Adipocyte (in vitro differentiated cells): ENCODE measurements at regions not wholly inside any gene's neighbourhood (a gene's known extent, or its start where the extent isn't known, plus 50 kb on each side); places are given as distances from the start of the nearest gene placed in this dataset.

Experiments used
- DNase-seq: peaks from one replicate; pipeline ENCODE4 v3.0.0-alpha.2; 2015; ENCODE audit warnings: low read depth
- H3K27me3 ChIP-seq: replicated peaks from 2 replicates; pipeline ENCODE4 v1.7.0; 2013; ENCODE audit warnings: mild to moderate bottlenecking, low read length, moderate library complexity; ENCODE audit not compliant: control insufficient read depth, insufficient read depth
- H3K36me3 ChIP-seq: 2 replicates; pipeline ENCODE4 v1.7.0; 2013; ENCODE audit warnings: low read length, mild to moderate bottlenecking, moderate library complexity; ENCODE audit not compliant: control insufficient read depth, insufficient read depth, severe bottlenecking
- H3K4me1 ChIP-seq: 2 replicates; pipeline ENCODE4 v1.7.0; 2013; ENCODE audit warnings: mild to moderate bottlenecking, low read length, moderate library complexity; ENCODE audit not compliant: control insufficient read depth, insufficient read depth
- H3K4me3 ChIP-seq: 2 replicates; pipeline ENCODE4 v1.7.0; 2013; ENCODE audit warnings: mild to moderate bottlenecking, low read length, moderate library complexity
- H3K9ac ChIP-seq: 2 replicates; pipeline ENCODE4 v1.7.0; 2013; ENCODE audit warnings: mild to moderate bottlenecking, low read length, moderate library complexity
- H3K9me3 ChIP-seq: 2 replicates; pipeline ENCODE4 v1.7.0; 2013; ENCODE audit warnings: mild to moderate bottlenecking, low read length, moderate library complexity; ENCODE audit not compliant: control insufficient read depth

DNA sequence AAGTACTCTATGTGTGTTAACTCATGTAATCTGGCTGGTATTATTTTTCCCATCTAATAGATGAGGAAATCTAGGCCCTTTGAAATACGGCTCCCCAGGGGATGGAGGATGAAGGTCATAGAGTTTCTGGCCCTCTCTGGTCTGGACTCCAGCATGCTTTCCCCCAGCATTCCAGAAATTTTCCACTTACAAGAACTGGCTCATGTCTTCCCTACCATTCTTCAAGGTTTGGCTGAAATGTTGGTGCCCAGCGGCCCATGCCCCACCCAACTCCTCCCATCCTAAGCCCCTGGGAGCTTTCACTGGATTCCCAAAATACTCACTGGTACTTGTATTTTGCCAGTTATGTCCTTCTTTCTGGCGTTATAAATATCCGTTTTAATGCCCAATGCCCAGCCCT is 237.5 kb upstream of the NLRP1 start:
- Histone ChIP-seq H3K4me1 (peaks cover 9% of the 10 kb centered on the region), H3K9ac (no peak overlapping the region), H3K36me3 (no peaks in the 10 kb centered on the region), H3K9me3 (peaks cover under 1% of the 10 kb centered on the region), H3K27me3 (peaks cover 9% of the 10 kb centered on the region), H3K4me3 (no peak overlapping the region)
- no peak for DNase-seq

DNA sequence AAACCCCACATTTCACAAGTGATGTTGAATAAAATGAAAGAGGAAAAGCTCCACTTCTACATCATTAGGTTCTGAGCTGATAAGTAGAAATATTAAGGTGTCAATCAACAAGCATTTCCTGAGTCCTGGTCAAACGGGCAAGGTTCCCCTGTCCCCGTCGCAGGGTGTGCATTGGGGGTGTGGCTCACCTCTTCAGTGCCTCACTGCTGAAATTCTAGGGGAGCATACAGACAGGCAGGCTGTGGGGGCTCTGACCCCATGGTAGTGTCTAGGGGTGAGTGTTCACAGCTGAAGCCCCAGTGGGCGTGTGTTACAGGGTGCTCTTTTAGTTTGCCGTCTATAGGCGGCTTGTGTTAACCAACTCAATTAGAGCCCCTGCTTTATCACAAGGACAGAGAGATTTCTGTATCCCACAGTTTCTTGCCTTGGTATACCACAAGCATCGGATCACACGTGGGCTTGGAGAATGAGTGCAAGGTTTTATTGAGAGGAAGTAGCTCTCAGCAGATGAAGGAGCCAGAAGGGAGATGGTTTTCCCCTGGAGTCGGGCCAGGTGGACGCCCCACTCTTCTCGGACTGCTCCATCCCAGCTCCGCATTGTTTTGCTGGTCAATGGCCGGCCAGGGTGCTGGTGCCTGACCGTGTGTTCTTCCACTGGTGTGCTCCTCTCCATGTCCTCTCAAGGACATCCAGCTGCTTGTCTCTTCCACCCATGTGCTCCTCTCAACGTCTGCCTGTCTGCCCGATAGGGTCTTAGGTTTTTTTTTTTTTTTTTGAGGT is 238.2 kb upstream of the NLRP1 start:
- DNase-seq: no peak
- Histone ChIP-seq H3K4me3 (no peak overlapping the region), H3K9ac (no peak overlapping the region), H3K9me3 (peaks cover 7% of the 10 kb centered on the region), H3K36me3 (no peaks in the 10 kb centered on the region), H3K4me1 (peaks cover 9% of the 10 kb centered on the region), H3K27me3 (peaks cover 4% of the 10 kb centered on the region)

- Histone ChIP-seq H3K9ac (no peak overlapping the region), H3K4me1 (peaks cover 9% of the 10 kb centered on the region), H3K36me3 (no peaks in the 10 kb centered on the region), H3K4me3 (no peak overlapping the region), H3K27me3 (peaks cover 4% of the 10 kb centered on the region), H3K9me3 (peaks cover 14% of the 10 kb centered on the region)
- no peak for DNase-seq
These were observed 238.9 kb upstream of the NLRP1 start for GRCh38 chr17:5823219-5823618.

DNA sequence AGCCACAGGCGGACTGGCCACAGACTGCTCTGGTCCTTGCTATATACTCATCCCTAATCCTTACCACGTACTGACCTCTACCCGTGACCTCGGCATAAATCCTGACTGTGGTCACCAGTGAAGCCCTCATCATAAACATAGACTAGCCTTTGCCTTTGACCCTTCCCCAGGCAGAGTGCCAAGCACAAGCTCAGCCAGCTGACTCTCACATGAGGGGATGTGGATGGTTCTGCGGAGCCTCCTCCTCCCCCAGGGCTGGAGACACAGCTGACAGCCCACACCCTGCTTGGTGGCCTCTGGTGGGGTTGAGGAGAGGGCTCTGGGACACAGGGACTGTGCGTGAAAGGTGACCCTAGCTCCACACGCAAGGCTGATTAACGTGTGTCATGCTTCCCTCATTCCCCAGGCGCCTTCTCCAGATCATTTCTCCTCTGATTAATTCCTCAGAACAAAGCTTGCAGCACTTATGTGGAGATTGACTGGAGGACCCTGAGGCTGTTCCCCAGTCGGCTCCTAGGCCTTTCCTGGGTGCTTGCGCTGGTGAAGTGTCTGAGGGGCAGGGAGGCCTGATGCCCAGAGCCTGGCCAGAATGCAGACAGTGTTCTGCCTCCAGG is 241.5 kb upstream of the NLRP1 start:
- peaks cover 16% of the 10 kb centered on the region for H3K9me3 ChIP-seq
- no peak for DNase-seq
- H3K9ac ChIP-seq: no peak overlapping the region
- H3K4me3 ChIP-seq: no peak overlapping the region
- H3K36me3 ChIP-seq: no peaks in the 10 kb centered on the region
- H3K4me1 ChIP-seq: peaks cover 9% of the 10 kb centered on the region
- H3K27me3 ChIP-seq: no peaks in the 10 kb centered on the region

DNA sequence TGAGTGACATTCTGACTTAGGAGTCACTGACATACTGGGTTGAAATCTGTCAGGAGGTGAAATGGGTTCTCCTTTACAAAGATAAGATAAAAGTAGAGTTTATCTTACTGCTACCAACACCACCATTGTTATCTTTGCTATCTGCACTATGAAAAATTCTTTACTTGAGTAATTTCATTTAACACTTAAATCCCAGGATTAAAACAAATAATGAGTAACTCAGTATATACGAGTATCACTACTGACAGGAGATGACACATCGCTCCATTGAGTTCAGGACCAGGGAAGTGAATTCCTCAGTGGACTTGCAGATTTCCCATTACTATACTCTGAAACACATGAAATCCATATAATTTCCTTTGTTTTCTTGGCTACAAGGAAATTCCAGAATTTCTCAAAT is 242.1 kb upstream of the NLRP1 start:
- Histone ChIP-seq H3K9ac (no peak overlapping the region), H3K4me3 (no peak overlapping the region), H3K36me3 (no peaks in the 10 kb centered on the region), H3K27me3 (no peaks in the 10 kb centered on the region), H3K9me3 (peaks cover 16% of the 10 kb centered on the region), H3K4me1 (peaks cover 4% of the 10 kb centered on the region)
- no peak for DNase-seq

- Histone ChIP-seq H3K27me3 (no peaks in the 10 kb centered on the region), H3K9ac (no peak overlapping the region), H3K36me3 (no peaks in the 10 kb centered on the region), H3K9me3 (peaks cover 16% of the 10 kb centered on the region), H3K4me3 (no peak overlapping the region), H3K4me1 (no peaks in the 10 kb centered on the region)
- DNase-seq: no peak
These were observed 239.3 kb upstream of the WSCD1 start for GRCh38 chr17:5830921-5831320.

DNA sequence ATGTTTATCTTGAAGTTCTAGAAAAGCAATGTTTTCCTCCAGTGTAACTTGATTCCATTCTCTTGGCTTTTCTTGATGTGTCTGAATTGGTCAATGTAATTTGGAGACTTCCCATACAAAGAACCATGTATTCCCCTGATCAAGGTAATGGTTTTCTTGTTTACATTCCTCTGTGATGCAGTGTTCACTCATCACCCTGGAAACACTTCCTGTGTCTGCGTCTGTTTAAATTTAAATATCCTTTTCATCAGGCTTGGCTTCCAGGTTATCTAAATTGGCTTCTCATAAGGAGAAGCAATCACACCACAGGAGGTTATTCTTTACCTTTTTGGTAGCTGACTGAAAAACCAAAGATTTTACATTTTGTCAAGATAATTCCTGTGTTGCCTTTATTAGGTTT is 237.3 kb upstream of the WSCD1 start:
- no peak overlapping the region for H3K9ac ChIP-seq
- no peak overlapping the region for H3K4me3 ChIP-seq
- DNase-seq: peak; percentile 46
- H3K9me3 ChIP-seq: peaks cover 5% of the 10 kb centered on the region
- H3K4me1 ChIP-seq: no peaks in the 10 kb centered on the region
- no peaks in the 10 kb centered on the region for H3K36me3 ChIP-seq
- no peaks in the 10 kb centered on the region for H3K27me3 ChIP-seq

- peak; percentile 43 for DNase-seq
- Histone ChIP-seq H3K9me3 (no peaks in the 10 kb centered on the region), H3K9ac (no peak overlapping the region), H3K4me3 (no peak overlapping the region), H3K4me1 (no peaks in the 10 kb centered on the region), H3K27me3 (no peaks in the 10 kb centered on the region), H3K36me3 (no peaks in the 10 kb centered on the region)
These were observed 233.1 kb upstream of the WSCD1 start for GRCh38 chr17:5837055-5837491.

GRCh38 chr17:5838661-5839300 is 231.4 kb upstream of the WSCD1 start:
- Histone ChIP-seq H3K9ac (no peak overlapping the region), H3K4me1 (no peaks in the 10 kb centered on the region), H3K9me3 (no peaks in the 10 kb centered on the region), H3K36me3 (no peaks in the 10 kb centered on the region), H3K4me3 (no peak overlapping the region), H3K27me3 (no peaks in the 10 kb centered on the region)
- no peak for DNase-seq

- Histone ChIP-seq H3K27me3 (no peaks in the 10 kb centered on the region), H3K9ac (no peak overlapping the region), H3K4me1 (no peaks in the 10 kb centered on the region), H3K36me3 (no peaks in the 10 kb centered on the region), H3K9me3 (no peaks in the 10 kb centered on the region), H3K4me3 (no peak overlapping the region)
- DNase-seq: no peak
These were observed 229.2 kb upstream of the WSCD1 start for GRCh38 chr17:5840811-5841446.

DNA sequence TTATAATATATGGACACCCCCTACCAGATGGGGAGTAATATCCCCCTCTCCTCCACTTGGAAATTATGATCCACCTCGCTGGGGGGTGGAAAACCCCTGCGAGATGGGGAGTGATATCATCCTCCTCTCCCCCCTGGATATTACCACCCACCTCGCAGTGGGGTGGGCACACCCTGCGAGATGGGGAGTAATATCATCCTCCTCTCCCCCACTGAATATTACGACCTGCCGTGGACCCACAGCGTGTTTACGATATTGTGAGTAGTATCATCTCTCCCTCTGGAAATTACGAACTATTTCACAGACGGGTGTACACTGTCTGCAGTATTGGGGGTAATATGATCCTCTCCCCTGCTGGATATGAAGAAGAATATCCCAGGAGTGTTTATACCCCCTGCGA is 228.3 kb upstream of the WSCD1 start:
- Histone ChIP-seq H3K4me3 (no peak overlapping the region), H3K36me3 (no peaks in the 10 kb centered on the region), H3K4me1 (no peaks in the 10 kb centered on the region), H3K9ac (no peak overlapping the region), H3K9me3 (no peaks in the 10 kb centered on the region), H3K27me3 (no peaks in the 10 kb centered on the region)
- DNase-seq: no peak
